Muscle of leg (tissue), 3 donors: ENCODE measurements at regions not wholly inside any gene's neighbourhood (a gene's known extent, or its start where the extent isn't known, plus 50 kb on each side); places are given as distances from the start of the nearest gene placed in this dataset.
"Not testable (repeated sequence)": the region's sequence is repeated elsewhere in the genome, so short reads cannot be mapped to it uniquely, and the experiment has no call there.

ENCODE experiments used
- DNase-seq: peaks from one replicate; pipeline ENCODE4 v3.0.0; 2013
- H3K27ac ChIP-seq: one replicate; pipeline ENCODE4 v1.5.1; 2013; ENCODE audit warnings: mild to moderate bottlenecking, low read length, control low read depth
- H3K27me3 ChIP-seq: one replicate; pipeline ENCODE4 v1.6.1; 2013; ENCODE audit warnings: low read length; ENCODE audit not compliant: control insufficient read depth, insufficient read depth
- H3K36me3 ChIP-seq: one replicate; pipeline ENCODE4 v1.6.1; 2013; ENCODE audit warnings: low read length; ENCODE audit not compliant: control insufficient read depth, insufficient read depth
- H3K4me1 ChIP-seq: one replicate; pipeline ENCODE4 v1.6.1; 2013; ENCODE audit warnings: low read length; ENCODE audit not compliant: control insufficient read depth, insufficient read depth
- H3K4me3 ChIP-seq: one replicate; pipeline ENCODE4 v1.5.1; 2013; ENCODE audit warnings: low read length, control low read depth
- H3K9me3 ChIP-seq: replicated peaks from 2 replicates; pipeline ENCODE4 v1.6.1; 2013; ENCODE audit warnings: low read depth, low read length; ENCODE audit not compliant: control insufficient read depth
- WGBS: methylation state at CpG from one replicate; pipeline ENCODE4 v1.1.5; 2013; ENCODE audit warnings: missing lambda C conversion rate; ENCODE audit not compliant: insufficient coverage; 5-methylcytosine and 5-hydroxymethylcytosine counted together

DNA sequence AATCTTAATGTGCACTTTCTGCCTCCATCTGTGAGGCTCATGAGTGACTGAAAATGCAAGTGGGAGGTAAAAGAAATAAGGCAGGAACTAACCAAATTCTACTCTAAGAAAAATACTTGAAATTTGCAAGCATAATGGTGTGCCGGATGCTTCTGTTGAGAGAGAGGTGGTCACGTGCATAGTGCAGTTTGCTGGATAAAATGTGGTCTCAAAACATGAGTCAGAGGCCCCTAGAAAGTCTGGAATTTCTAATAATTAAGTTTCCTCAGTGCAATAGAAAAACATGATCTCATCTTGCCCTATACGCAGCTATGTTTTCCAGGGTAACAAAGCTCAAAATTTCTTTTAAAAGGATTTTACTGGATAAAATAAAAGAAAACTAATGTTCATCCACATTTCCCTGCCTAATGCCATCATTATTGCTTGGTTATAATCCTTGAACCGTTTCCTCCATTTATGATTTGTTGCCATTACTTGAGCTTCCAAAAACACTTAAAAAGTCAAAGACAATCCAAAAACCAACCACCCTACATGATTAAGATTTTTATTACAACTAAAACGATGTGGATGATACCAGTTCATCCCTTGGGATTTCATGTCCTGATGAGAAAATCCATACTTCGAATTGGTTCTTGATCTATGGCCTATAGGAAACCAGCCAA lies 351.7 kb upstream of the ARID1B start:
- Histone ChIP-seq H3K4me1 (no peaks in the 10 kb centered on the region), H3K9me3 (peaks cover 5% of the 10 kb centered on the region), H3K27ac (no peak overlapping the region), H3K4me3 (no peak overlapping the region), H3K27me3 (no peaks in the 10 kb centered on the region), H3K36me3 (no peaks in the 10 kb centered on the region)
- DNase-seq, result peak; percentile 31
- no CpG with 5 or more reads among the region's 6 CpGs for WGBS

DNA sequence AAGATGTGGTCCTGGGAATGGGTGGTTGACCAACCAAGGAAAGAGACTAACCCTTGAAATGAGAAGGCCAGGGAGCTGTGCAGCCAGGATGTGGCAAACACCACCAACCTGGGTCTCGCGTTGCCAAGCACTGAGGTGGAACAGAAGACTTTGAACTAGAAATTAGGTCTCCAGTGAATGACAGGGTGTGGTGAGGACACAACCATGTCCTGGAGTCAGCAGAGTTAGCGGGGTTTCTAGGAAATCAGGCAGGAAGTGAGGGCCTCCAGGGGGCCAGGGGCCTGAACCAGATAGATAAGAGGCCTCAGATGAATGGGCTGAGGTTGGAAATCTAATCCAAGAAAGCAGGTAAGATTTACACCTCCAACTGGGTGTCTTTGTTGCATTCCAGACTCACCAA lies 353.3 kb upstream of the ARID1B start:
- no peaks in the 10 kb centered on the region for H3K36me3 ChIP-seq
- DNase-seq, result no peak
- H3K27me3 ChIP-seq, result no peaks in the 10 kb centered on the region
- H3K4me3 ChIP-seq, result no peak overlapping the region
- no peak overlapping the region for H3K27ac ChIP-seq
- H3K4me1 ChIP-seq, result no peaks in the 10 kb centered on the region
- H3K9me3 ChIP-seq, result peaks cover 5% of the 10 kb centered on the region
- 100% methylated on average over 3 of the region's 3 CpGs for WGBS

- no peak for DNase-seq
- H3K27ac ChIP-seq, result no peak overlapping the region
- no peaks in the 10 kb centered on the region for H3K4me1 ChIP-seq
- H3K9me3 ChIP-seq, result peaks cover 5% of the 10 kb centered on the region
- H3K27me3 ChIP-seq, result no peaks in the 10 kb centered on the region
- H3K36me3 ChIP-seq, result no peaks in the 10 kb centered on the region
- no peak overlapping the region for H3K4me3 ChIP-seq
- WGBS, result 88% methylated on average over 6 of the region's 6 CpGs
These were observed 354.1 kb upstream of the ARID1B start for GRCh38 chr6:156423075-156423474.

GRCh38 chr6:156421933-156422332 lies 355.2 kb upstream of the ARID1B start:
- no CpG with 5 or more reads among the region's 2 CpGs for WGBS
- Histone ChIP-seq H3K4me1 (no peaks in the 10 kb centered on the region), H3K27ac (no peak overlapping the region), H3K36me3 (no peaks in the 10 kb centered on the region), H3K9me3 (peaks cover 5% of the 10 kb centered on the region), H3K27me3 (no peaks in the 10 kb centered on the region), H3K4me3 (no peak overlapping the region)
- DNase-seq, result no peak

DNA sequence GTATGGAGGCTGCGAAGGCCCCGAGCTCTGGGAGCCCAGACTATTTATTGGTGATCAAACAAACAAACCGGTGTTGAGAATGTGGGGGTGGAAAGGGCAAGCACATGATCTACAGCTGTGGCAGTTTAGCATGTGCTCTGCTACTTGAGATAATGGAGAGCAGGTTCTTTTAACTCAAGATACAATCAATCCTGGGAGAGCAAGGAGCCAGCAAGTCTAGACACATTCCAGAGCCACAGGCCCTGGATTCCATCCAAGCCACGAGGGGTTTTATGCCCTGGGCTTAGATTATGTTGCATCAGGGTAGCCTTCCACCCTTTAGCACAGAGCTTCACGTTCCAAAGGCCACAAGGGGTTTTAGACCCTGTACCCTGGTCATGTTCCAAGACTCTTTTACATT lies 355.9 kb upstream of the ARID1B start:
- not testable (repeated sequence) for DNase-seq, H3K27ac ChIP-seq, H3K4me1 ChIP-seq, H3K36me3 ChIP-seq, H3K9me3 ChIP-seq, H3K4me3 ChIP-seq, H3K27me3 ChIP-seq
- 37% methylated on average over 5 of the region's 5 CpGs for WGBS

DNA sequence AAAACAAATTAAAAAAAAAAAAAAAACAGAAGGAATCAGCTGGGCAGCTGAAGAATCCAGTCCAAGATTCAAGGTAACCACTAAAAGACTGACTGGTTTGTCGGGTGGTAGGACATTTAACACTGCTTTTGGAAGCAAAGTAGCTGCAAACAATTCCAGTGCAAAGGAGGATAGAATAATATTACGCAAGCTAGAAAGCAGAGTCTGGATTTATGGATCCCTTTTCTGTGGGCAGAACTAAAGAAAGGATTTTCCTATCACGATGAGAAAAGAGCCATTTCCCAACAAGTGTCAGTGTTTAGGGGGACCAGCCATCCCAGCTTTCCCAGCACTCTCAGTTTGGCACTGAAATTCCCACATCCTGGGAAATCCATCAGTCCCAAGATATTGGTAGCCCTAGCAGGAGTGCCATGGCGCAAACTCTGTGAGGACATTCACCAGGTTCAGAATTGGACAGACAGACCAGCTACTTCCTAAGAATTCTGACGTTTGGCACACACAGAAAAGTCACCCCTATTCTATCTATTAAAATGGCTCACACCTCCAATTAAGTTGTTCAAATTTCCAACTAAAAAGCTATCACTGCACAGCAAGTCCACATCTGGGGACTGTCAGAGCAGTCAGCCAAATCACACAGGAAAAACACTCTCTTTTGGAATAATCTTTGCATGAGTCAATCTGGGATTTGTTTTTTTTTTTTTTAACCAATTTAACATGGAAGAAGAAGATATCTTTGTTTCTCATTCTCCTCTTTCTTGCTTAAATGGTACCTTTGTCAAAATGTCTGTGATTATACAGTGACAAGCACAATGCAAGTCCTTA lies 356.8 kb upstream of the ARID1B start:
- WGBS, result 56% methylated on average over 4 of the region's 5 CpGs
- no peaks in the 10 kb centered on the region for H3K4me1 ChIP-seq
- no peak overlapping the region for H3K27ac ChIP-seq
- no peak overlapping the region for H3K4me3 ChIP-seq
- DNase-seq, result peak; percentile 11
- no peaks in the 10 kb centered on the region for H3K27me3 ChIP-seq
- H3K9me3 ChIP-seq, result peaks cover 5% of the 10 kb centered on the region
- no peaks in the 10 kb centered on the region for H3K36me3 ChIP-seq

- no CpG with 5 or more reads among the region's 2 CpGs for WGBS
- peaks cover 5% of the 10 kb centered on the region for H3K9me3 ChIP-seq
- no peak overlapping the region for H3K27ac ChIP-seq
- DNase-seq, result no peak
- no peaks in the 10 kb centered on the region for H3K4me1 ChIP-seq
- H3K36me3 ChIP-seq, result no peaks in the 10 kb centered on the region
- no peaks in the 10 kb centered on the region for H3K27me3 ChIP-seq
- H3K4me3 ChIP-seq, result no peak overlapping the region
These were observed 357.6 kb upstream of the ARID1B start for GRCh38 chr6:156419594-156419993.

GRCh38 chr6:156418253-156418652 lies 358.9 kb upstream of the ARID1B start:
- Histone ChIP-seq H3K27me3 (no peaks in the 10 kb centered on the region), H3K27ac (no peak overlapping the region), H3K4me1 (no peaks in the 10 kb centered on the region), H3K36me3 (no peaks in the 10 kb centered on the region), H3K9me3 (peaks cover 5% of the 10 kb centered on the region), H3K4me3 (no peak overlapping the region)
- WGBS, result no CpG with 5 or more reads among the region's 1 CpG
- no peak for DNase-seq

DNA sequence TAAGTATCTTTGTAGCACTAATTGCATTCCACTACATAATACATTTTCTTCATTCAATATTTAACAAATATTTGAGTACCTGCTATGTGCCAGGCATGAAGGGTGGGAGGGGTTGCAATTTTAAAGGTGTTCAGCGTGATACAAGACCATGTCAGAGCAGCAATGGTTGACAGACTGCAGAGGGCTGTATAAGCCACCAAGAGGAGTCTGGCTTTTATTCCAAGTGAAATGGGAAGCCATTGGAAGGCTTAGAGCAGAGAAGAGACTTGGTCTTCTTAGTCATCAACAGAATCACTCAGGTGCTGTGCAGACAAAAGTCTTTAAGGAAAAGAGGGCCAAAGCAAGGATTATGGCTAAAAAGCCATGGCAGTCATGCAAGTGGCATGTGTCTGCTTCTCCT lies 360.8 kb upstream of the ARID1B start:
- H3K4me3 ChIP-seq, result no peak overlapping the region
- no peak for DNase-seq
- H3K36me3 ChIP-seq, result no peaks in the 10 kb centered on the region
- H3K27ac ChIP-seq, result no peak overlapping the region
- 73% methylated on average over 1 of the region's 1 CpG for WGBS
- no peaks in the 10 kb centered on the region for H3K4me1 ChIP-seq
- H3K9me3 ChIP-seq, result peaks cover 6% of the 10 kb centered on the region
- H3K27me3 ChIP-seq, result no peaks in the 10 kb centered on the region

- Histone ChIP-seq H3K27ac (no peak overlapping the region), H3K4me1 (no peaks in the 10 kb centered on the region), H3K4me3 (no peak overlapping the region), H3K9me3 (peaks cover 5% of the 10 kb centered on the region), H3K27me3 (no peaks in the 10 kb centered on the region), H3K36me3 (no peaks in the 10 kb centered on the region)
- no CpG with 5 or more reads among the region's 2 CpGs for WGBS
- DNase-seq, result no peak
These were observed 364.0 kb upstream of the ARID1B start for GRCh38 chr6:156413154-156413553.
